Right renal pelvis (tissue), 4 donors: ENCODE measurements at regions not wholly inside any gene's neighbourhood (a gene's known extent, or its start where the extent isn't known, plus 50 kb on each side); places are given as distances from the start of the nearest gene placed in this dataset.

Source experiments
- DNase-seq, 4 donors: peaks; one replicate each; pipeline ENCODE4 v3.0.0-alpha.2; 2013; ENCODE audit warnings: low read depth in 4 of 4, low spot score in 3 of 4, missing footprints in 1 of 4

- no peak for DNase-seq
Observed at GRCh38 chr9:73617586-73617985, 465.9 kb downstream of the ANXA1 start.

- DNase-seq: no peak
Observed at GRCh38 chr9:73640971-73641370, 489.3 kb downstream of the ANXA1 start.

DNA sequence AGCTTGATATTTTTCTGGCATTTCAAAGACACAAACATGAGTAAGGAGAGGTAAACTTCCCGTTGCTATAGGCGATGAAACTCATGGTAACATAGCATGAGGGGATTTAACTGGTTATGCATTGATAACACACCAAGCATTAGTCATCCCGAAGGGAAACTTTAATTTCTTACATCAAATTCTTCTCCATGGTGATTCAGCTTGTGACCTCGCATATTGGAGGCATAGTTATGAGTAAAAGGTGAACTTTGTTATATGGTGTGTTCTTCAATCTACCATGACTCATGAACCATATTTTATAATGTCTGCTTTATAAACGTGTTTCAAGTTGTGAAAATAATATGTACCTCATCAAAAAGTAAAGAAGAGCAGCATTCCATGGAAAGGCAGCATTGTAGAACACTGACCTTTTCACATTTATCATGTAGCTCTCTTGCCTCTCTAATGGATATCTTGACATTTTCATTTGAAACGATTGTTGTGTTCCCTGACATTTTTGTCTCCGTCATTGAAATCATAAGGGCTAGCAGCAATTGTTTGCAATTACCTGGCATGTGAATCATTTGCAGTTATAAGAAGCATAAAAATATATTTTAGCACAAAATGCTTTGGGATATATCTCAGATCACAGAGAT, 491.8 kb downstream of the ANXA1 start:
- DNase-seq: no peak

DNA sequence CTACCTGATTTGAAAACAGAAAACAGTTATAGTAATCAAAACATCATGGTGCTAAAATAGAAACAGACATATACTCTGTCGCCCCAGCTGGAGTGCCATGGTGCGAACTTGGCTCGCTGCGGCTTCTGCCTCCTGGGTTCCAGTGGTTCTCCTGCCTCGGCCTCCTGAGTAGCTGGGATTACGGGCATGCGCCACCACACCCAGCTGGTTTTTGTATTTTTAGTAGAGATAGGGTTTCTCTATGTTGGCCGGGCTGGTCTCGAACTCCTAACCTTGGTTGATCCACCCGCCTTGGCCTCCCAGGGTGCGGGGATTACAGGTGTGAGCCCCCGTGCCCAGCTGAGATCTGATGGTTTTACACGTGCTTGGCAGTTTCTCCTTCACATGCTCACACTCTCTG, 495.9 kb downstream of the ANXA1 start:
- no peak for DNase-seq

- no peak for DNase-seq
Observed at GRCh38 chr9:73649552-73649951, 497.9 kb downstream of the ANXA1 start.

- no peak for DNase-seq
Observed at GRCh38 chr9:73655363-73655762, 503.7 kb downstream of the ANXA1 start.

DNA sequence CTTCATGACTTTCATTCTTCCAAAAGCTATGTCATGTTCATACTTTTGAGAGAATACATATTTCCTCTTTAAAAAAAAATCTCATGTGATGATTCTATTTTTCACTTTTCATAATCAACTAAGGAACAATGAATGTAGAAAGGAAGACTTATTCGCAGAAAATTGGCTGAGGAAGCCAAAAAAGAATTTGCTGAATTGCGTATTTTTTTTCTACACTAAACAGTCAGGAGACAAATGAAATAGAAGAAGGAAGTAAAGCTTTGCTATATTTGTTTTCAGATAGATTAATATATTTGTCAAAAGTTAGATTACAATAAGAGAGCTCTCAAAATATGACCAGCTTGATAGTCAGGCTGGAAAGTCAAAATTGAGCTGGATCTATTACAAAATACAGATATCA, 504.2 kb downstream of the ANXA1 start:
- DNase-seq: no peak

- DNase-seq: no peak
Observed at GRCh38 chr9:73665253-73665652, 513.6 kb downstream of the ANXA1 start.

GRCh38 chr9:73667749-73668148, 516.1 kb downstream of the ANXA1 start:
- no peak for DNase-seq

GRCh38 chr9:73680831-73681230, 529.2 kb downstream of the ANXA1 start:
- DNase-seq: no peak

DNA sequence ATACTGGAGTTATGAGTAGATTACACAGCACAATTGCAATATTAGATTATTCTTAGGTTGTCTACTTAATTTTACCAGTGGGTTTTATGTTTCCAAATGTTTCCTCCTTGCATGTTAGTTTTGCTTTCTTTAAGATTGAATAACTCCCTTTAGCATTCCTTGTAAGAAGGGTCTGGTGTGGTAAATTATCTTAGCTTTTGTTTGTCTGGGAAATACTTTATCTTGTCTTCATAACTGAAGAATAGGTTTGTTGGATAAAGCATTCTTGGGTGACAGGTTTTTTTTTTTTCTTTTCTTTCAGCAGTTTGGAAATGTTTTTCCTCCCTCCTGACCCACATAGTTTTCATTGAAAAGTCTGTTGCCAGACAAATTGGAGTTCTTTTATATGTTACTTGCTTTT, 531.1 kb downstream of the ANXA1 start:
- no peak for DNase-seq

- no peak for DNase-seq
Observed at GRCh38 chr9:73683862-73684591, 532.4 kb downstream of the ANXA1 start.

- no peak for DNase-seq
Observed at GRCh38 chr9:73684601-73685000, 532.9 kb downstream of the ANXA1 start.

- no peak for DNase-seq
Observed at GRCh38 chr9:73685786-73686185, 534.1 kb downstream of the ANXA1 start.

GRCh38 chr9:73689051-73689870, 537.6 kb downstream of the ANXA1 start:
- DNase-seq: no peak

DNA sequence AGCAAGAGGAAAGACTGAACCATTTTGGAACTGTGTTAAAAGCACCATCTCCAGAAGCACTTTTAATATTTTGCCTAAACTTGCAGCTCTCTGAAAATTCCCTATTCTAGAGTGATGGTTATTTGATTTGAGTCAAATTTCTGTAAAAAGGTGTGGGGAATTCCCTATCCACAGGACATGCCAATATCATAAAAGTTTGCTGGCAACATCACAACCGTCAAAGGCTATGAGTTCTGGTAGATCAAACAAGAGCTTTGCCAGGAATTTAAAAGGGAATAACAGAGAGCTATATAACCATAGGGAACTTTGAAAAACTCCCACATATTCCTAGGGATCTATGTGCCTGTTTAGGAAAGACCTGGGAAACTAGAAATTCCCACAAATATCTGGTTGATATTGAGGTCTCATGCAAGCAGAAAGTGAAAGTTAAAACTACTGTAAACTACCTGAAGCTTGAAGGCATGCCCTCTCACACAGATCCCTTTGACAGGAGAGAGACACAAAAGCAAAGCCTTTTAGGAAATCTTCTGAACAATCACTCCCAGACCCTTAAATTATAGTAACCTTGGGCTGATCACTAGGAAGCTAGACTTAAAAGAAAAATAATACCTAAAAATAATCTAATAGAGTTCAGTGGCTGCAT, 549.9 kb downstream of the ANXA1 start:
- no peak for DNase-seq

- DNase-seq: no peak
Observed at GRCh38 chr9:73714294-73714693, 562.6 kb downstream of the ANXA1 start.

GRCh38 chr9:73715591-73715990, 563.9 kb downstream of the ANXA1 start:
- no peak for DNase-seq

DNA sequence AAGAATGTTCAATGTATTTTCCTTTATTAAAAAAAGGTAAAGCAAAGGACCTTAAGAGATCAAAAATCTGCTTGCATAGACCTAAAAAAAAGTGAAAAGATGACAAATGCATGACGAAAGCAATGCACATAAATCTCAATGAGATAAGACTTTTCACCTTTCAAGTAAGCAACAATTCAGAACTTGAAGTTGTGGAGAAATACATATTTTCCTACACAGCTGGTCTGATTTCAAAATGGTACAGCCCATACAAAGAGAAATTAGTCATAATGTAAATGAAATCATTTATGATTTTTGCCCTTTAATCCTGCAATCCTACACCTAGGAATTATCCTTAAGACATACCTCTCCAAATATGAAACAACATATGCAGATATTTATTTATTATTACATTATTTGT, 568.0 kb downstream of the ANXA1 start:
- no peak for DNase-seq

GRCh38 chr9:73720601-73721000, 568.9 kb downstream of the ANXA1 start:
- DNase-seq: no peak

DNA sequence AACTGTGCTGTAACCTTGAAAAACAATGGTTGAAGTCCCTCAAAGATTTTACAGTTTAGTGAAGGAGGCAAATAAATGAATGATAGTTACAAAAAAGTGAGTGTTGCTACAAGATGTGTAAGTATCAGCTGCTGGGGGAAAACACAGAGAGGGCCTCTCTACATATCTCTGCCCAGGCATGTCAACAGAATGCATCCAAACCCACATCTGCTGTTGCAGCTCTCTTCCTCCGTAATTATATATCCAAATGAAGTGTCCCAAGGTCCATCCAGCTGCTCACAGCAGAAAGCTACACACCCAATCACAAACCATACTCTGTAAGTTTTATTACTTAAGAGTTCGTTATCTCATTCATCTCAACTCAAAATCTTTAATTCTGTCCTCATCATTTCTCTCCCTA, 584.6 kb downstream of the ANXA1 start:
- DNase-seq: no peak
